Upper lobe of left lung (tissue), 6 donors: ENCODE measurements at regions not wholly inside any gene's neighbourhood (a gene's known extent, or its start where the extent isn't known, plus 50 kb on each side); places are given as distances from the start of the nearest gene placed in this dataset.

Experiments used
- ATAC-seq, 2 donors: fragments of 200-7000 bp; cut with Tn5 transposase; one replicate each; pipeline ENCODE4 v1.9.1; 2022; ENCODE audit warnings: mild to moderate bottlenecking in 2 of 2, moderate library complexity in 2 of 2; ENCODE audit not compliant: low FRiP score in 2 of 2
- DNase-seq, 2 donors: peaks; one replicate each; pipeline ENCODE4 v3.0.0-alpha.2; 2019 to 2020
- H3K27ac ChIP-seq, 4 donors: fragments of 200-600 bp; sonication (generic); one replicate each; pipeline ENCODE4 v1.5.1; 2016 to 2019
- H3K27me3 ChIP-seq, 4 donors: fragments of 200-600 bp; sonication (generic); one replicate each; pipeline ENCODE4 v1.5.1; 2017 to 2019
- H3K36me3 ChIP-seq, 4 donors: fragments of 200-600 bp; sonication (generic); one replicate each; pipeline ENCODE4 v1.5.1; 2016 to 2019
- H3K4me1 ChIP-seq, 4 donors: fragments of 200-600 bp; sonication (generic); one replicate each; pipeline ENCODE4 v1.5.1; 2018 to 2019
- H3K4me3 ChIP-seq, 4 donors: fragments of 200-600 bp; sonication (generic); one replicate each; pipeline ENCODE4 v1.5.1; 2017 to 2019; ENCODE audit warnings: mild to moderate bottlenecking in 2 of 4, moderate library complexity in 1 of 4
- H3K9me3 ChIP-seq, 4 donors: fragments of 200-600 bp; sonication (generic); one replicate each; pipeline ENCODE4 v1.5.1; 2018 to 2019
- EP300 ChIP-seq, 4 donors: sonication (generic); formaldehyde crosslinking; IDR thresholded peaks; one replicate each; pipeline ENCODE4 v1.5.1; 2017; ENCODE audit warnings: antibody characterized with exemption in 4 of 4, control low read depth in 2 of 4
- POLR2A ChIP-seq, 4 donors: fragments of 450-650 bp; IDR thresholded peaks; one replicate each; pipeline ENCODE4 v1.5.1; 2016 to 2017; ENCODE audit warnings: antibody characterized with exemption in 4 of 4, mild to moderate bottlenecking in 2 of 4
- POLR2AphosphoS5 ChIP-seq, 2 donors: sonication (generic); formaldehyde crosslinking; IDR thresholded peaks; one replicate each; pipeline ENCODE4 v1.5.1; 2017; ENCODE audit warnings: antibody characterized with exemption in 2 of 2
- WGBS, 2 donors: methylation state at CpG; one replicate each; pipeline ENCODE4 v1.1.5; 2017 to 2018; 5-methylcytosine and 5-hydroxymethylcytosine counted together
- TF ChIP-seq, protein P1 (sequence below), 6 experiments: fragments of 450-650 bp in 4 of 6; fragments of 200-600 bp in 2 of 6; sonication (generic) in 2 of 6; IDR thresholded peaks; one replicate each; pipeline ENCODE4 v1.5.1; 2016 to 2019; ENCODE audit warnings: antibody characterized with exemption in 6 of 6
- donor health status: DM: no; HTN: no; CAD: no; lungs with moderate emphysema.
- donor health status: DM: no; HTN: yes; CAD: no; lungs with severe emphysema.

DNA sequence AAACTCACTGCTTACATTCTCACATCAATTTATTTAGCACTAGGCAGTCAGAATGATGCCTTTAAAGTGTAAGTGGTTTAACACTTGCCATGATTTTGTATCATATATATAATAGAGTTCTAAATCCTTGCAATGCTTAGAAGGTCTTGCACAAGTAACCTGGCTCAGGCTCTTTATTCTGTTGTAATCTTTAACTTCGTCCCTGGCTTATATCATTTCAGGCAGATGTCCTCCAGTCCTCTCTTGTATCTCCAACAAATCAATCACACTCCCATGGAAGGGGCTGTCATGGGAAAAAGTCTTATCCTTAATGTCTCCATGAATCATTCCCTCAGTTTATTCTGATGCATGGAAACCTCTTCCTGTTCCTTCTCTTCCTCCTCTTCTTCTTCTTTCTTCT, 841.6 kb upstream of the B3GALT2 start:
- TF ChIP-seq POLR2A (IDR thresholded peaks at IDR 0.05) (no peak), EP300 (IDR thresholded peaks at IDR 0.05) (no peak), POLR2AphosphoS5 (IDR thresholded peaks at IDR 0.05) (no peak)
- TF ChIP-seq, protein P1, sequence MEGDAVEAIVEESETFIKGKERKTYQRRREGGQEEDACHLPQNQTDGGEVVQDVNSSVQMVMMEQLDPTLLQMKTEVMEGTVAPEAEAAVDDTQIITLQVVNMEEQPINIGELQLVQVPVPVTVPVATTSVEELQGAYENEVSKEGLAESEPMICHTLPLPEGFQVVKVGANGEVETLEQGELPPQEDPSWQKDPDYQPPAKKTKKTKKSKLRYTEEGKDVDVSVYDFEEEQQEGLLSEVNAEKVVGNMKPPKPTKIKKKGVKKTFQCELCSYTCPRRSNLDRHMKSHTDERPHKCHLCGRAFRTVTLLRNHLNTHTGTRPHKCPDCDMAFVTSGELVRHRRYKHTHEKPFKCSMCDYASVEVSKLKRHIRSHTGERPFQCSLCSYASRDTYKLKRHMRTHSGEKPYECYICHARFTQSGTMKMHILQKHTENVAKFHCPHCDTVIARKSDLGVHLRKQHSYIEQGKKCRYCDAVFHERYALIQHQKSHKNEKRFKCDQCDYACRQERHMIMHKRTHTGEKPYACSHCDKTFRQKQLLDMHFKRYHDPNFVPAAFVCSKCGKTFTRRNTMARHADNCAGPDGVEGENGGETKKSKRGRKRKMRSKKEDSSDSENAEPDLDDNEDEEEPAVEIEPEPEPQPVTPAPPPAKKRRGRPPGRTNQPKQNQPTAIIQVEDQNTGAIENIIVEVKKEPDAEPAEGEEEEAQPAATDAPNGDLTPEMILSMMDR (IDR thresholded peaks at IDR 0.05) = no peak
- DNase-seq = no peak
- H3K4me1 ChIP-seq = no peaks in the 10 kb centered on the region
- no peak overlapping the region for H3K4me3 ChIP-seq
- no peaks in the 10 kb centered on the region for H3K27me3 ChIP-seq
- H3K9me3 ChIP-seq = peaks cover 0 to 1% (median under 1%) of the 10 kb centered on the region in 4 donors
- H3K36me3 ChIP-seq = no peaks in the 10 kb centered on the region
- no peak overlapping the region for H3K27ac ChIP-seq
- no peak for ATAC-seq
- WGBS, 2 donors = 43 to 53% methylated on average over 1 of the region's 1 CpG

DNA sequence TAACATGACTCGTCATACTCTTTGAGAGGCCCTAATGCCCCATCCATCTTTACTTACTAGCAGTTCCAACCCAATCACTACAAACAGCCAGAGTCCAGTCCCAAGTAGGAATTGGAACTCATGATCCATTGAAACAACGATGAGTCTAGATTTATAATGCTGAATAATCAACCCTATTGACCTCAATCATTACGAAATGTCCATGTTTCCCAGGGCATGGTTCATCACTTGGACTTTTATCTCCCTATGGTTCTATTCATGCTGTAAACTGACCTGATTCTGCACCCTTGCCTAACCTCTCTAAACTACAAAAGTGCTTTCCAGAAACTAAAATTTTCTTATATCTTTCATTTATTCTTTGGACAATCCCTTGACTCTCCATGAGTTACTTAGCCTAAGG, 840.0 kb upstream of the B3GALT2 start:
- ATAC-seq (no peak), DNase-seq (no peak)
- H3K4me3 ChIP-seq = no peak overlapping the region
- TF ChIP-seq, protein P1 (IDR thresholded peaks at IDR 0.05) = no peak
- TF ChIP-seq POLR2AphosphoS5 (IDR thresholded peaks at IDR 0.05) (no peak), POLR2A (IDR thresholded peaks at IDR 0.05) (no peak), EP300 (IDR thresholded peaks at IDR 0.05) (no peak)
- no peak overlapping the region for H3K27ac ChIP-seq
- WGBS, 2 donors = 89 to 90% methylated on average over 3 of the region's 3 CpGs
- no peaks in the 10 kb centered on the region for H3K36me3 ChIP-seq
- no peaks in the 10 kb centered on the region for H3K27me3 ChIP-seq
- H3K4me1 ChIP-seq = no peaks in the 10 kb centered on the region
- H3K9me3 ChIP-seq = no peaks in the 10 kb centered on the region

DNA sequence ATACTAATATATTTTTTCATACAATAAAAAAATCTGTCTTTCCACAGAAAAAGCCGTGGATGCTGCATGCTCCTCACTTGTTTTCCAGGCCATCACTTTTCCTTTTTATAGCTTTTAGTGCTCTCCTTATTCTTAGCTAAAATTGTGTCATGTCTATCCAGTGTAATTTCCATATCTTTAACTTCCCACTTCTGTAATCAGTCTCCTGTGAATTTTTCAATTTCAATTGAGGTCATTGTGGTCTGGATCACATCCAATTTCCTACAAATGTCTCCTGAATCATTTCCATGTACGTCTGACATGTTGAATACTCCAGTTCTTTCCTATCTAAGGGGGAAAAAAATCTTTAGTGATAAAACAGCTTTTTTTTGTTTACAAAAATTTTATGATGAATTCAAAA, 838.2 kb upstream of the B3GALT2 start:
- Histone ChIP-seq H3K27ac (no peak overlapping the region), H3K4me3 (no peak overlapping the region), H3K4me1 (no peaks in the 10 kb centered on the region), H3K36me3 (no peaks in the 10 kb centered on the region), H3K27me3 (no peaks in the 10 kb centered on the region), H3K9me3 (no peaks in the 10 kb centered on the region)
- DNase-seq (no peak), ATAC-seq (no peak)
- 38 to 41% methylated on average over 2 of the region's 2 CpGs for WGBS, 2 donors
- TF ChIP-seq POLR2AphosphoS5 (IDR thresholded peaks at IDR 0.05) (no peak), POLR2A (IDR thresholded peaks at IDR 0.05) (no peak), EP300 (IDR thresholded peaks at IDR 0.05) (no peak)
- TF ChIP-seq, protein P1 (IDR thresholded peaks at IDR 0.05) = no peak

DNA sequence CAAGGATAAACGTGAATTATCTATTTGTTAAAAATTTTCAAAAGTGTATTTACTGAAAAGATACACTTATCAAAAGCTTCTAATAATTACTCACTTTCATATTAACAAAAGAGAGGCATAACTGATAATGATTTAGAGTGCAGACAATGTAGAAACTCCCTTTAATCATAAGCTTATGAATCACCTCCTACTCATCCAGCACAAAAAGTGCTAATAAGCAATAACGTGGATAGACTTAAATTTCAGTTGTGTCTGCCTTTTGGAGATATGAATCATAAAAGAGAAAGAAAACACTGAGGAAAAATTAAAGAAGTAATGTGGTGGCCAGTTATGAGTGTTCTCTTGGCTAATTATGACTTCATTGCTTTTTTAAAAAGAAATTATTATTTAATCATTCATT, 827.6 kb upstream of the B3GALT2 start:
- 62 to 74% methylated on average over 2 of the region's 2 CpGs for WGBS, 2 donors
- Histone ChIP-seq H3K27ac (no peak overlapping the region), H3K4me1 (no peaks in the 10 kb centered on the region), H3K27me3 (no peaks in the 10 kb centered on the region), H3K9me3 (no peaks in the 10 kb centered on the region), H3K4me3 (no peak overlapping the region), H3K36me3 (no peaks in the 10 kb centered on the region)
- no peak for TF ChIP-seq POLR2A (IDR thresholded peaks at IDR 0.05)
- no peak for TF ChIP-seq POLR2AphosphoS5 (IDR thresholded peaks at IDR 0.05)
- TF ChIP-seq, protein P1 (IDR thresholded peaks at IDR 0.05) = no peak
- no peak for TF ChIP-seq EP300 (IDR thresholded peaks at IDR 0.05)
- no peak for ATAC-seq
- DNase-seq = no peak

DNA sequence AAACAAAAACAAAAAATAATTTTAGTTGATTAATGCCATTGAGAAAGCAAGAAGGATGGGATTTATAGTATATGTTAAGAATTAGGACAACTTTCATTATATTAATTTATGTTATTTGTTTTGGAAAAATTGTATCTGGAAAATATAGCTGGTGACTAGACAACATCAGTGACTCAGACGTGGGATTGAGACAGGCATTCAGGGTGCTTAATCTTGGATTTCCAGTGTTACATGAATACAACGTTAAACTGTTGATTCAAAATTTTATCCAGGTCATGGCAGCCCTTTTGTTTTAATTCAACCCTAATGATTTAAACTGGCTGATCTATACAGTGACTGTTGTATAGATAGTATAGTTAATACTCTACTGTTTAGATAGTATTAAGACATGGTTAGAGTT, 827.1 kb upstream of the B3GALT2 start:
- Histone ChIP-seq H3K36me3 (no peaks in the 10 kb centered on the region), H3K4me3 (no peak overlapping the region), H3K27ac (no peak overlapping the region), H3K9me3 (no peaks in the 10 kb centered on the region), H3K27me3 (no peaks in the 10 kb centered on the region), H3K4me1 (no peaks in the 10 kb centered on the region)
- DNase-seq (no peak), ATAC-seq (no peak)
- WGBS, 2 donors = 77 to 81% methylated on average over 2 of the region's 2 CpGs
- TF ChIP-seq EP300 (IDR thresholded peaks at IDR 0.05) (no peak), POLR2AphosphoS5 (IDR thresholded peaks at IDR 0.05) (no peak), POLR2A (IDR thresholded peaks at IDR 0.05) (no peak)
- TF ChIP-seq, protein P1 (IDR thresholded peaks at IDR 0.05) = no peak
